ENCODE measurements at regions not wholly inside any gene's neighbourhood (a gene's known extent, or its start where the extent isn't known, plus 50 kb on each side); places are given as distances from the start of the nearest gene placed in this dataset.
"Not testable (repeated sequence)": the region's sequence is repeated elsewhere in the genome, so short reads cannot be mapped to it uniquely, and the experiment has no call there.

DNA sequence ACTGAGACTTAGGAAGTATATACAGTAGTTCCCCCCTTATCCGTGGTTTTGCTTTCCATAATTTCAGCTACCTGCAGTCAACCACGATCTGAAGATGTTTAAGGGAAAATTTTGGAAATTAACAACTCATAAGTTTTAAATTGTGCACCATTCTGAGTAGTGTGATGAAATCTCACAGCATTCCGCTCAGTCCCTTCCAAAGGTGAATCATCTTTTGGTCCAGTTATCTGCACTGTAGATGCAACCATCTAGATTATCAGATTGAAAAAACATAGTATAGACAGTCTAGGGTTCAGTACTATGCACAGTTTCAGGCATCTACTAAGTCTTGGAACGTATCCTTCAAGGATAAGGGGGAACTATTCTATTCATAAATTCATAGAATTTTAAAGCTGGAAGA, 109.0 kb downstream of the ANXA3 start:
- no peak for DNase-seq (ENCODE audit: low read depth)

DNA sequence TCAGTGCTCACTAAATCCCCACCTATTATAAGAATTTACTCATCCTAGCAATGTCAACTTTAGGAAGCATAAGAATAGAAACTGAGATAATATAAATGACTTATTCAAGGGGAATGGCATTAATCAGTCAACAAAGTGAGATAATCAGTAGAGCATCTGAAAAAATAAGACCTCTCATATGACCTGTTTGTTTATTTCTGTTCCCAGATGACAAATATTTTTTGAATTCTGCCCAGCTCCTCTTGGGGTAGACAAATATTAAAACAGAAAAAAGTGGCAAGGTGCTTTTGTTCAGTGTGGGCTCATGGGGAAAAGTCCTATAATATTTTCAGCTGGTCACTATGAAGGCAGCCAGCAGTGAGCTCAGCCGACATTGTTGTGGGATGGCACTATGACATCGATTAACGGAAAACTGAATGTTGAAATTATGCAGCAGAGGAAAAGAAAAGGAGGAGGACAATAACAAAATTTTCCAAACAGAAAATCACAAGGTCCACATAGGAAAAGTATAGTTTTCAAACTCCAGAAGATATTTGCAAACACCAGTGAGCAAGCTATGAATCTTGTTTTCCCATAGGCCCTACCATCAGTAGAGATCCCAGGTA, 109.6 kb downstream of the ANXA3 start:
- DNase-seq (ENCODE audit: low read depth), result no peak

GRCh38 chr4:78661921-78662521, 110.5 kb downstream of the ANXA3 start:
- peak; percentile 61 for DNase-seq (ENCODE audit: low read depth)

GRCh38 chr4:78662658-78663057, 111.1 kb downstream of the ANXA3 start:
- DNase-seq (ENCODE audit: low read depth), result no peak

DNA sequence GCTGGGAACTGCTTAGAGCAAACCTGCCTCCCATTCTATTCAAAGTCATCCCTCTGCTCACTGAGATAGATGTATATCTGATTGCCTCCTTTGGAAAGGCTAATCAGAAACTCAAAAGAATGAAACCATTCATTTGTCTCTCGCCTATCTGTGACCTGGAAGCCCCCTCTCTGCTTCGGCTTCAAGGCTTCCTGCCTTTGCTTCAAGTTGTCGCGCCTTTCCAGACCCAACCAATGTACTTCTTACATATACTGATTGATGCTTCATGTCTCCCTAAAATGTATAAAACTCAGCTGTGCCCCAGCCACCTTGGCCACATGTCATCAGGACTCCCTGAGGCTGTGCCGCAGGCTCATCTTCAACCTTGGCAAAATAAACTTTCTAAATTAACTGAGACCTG, 111.9 kb upstream of the BMP2K start:
- not testable (repeated sequence) for DNase-seq (ENCODE audit: low read depth)

- DNase-seq (ENCODE audit: low read depth), result no peak
These were observed 110.9 kb upstream of the BMP2K start for GRCh38 chr4:78665216-78665770.

DNA sequence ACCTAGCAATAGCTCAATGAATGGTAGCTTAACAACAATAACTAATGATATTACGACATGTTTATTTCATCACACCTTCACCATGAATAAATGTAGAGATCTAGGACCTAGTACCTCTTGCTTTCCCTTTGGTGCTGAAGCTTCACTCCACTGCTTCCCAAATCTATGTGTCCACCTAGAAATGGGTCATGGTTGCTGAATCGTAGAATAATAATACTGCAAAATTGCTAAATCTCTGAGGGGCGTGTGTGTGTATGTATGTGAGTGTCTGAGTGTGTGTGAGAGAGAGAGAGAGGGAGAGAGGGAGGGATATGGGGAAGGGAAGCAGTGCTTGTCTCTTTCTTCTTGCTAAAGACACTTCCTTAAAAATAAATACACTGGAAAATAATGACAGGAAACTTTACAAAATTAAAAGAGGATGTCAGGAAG, 109.3 kb upstream of the BMP2K start:
- DNase-seq (ENCODE audit: low read depth), result no peak

DNA sequence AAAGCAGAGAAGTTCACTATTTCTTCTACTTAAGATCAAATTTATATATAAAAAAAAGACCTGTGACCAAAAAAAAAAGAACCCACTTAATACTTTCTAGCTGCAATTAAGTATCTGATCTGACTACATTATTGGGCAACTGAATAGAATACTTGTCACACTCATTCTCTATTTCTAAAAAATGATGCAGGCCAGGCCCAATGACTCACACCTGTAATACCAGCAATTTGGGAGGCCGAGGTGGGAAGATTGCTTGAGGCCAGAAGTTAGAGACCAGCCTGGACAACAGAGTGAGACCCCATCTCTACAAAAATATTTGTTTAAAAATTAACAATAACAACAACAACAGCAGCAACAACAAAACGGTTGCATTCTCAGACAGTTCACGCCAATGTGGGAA, 108.8 kb upstream of the BMP2K start:
- DNase-seq (ENCODE audit: low read depth), result no peak

DNA sequence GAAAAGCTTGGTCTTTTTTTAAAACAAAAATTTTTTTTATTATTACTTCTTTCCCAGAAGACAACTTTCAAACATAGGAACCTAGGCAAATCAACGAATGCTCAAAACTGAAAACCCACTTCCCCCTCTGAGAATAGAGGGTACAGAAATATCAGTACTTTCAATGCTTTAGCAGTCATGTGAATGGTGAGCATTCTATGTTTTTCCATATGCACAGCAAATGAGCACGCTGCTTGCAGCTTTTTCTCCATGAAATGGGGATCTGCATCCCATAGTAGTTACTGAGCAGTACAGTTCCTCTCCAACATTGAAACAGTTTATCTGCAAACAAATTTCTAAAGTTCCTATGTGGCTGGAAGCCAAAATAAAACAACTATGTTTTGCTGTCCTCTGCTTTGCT, 108.4 kb upstream of the BMP2K start:
- DNase-seq (ENCODE audit: low read depth), result no peak

DNA sequence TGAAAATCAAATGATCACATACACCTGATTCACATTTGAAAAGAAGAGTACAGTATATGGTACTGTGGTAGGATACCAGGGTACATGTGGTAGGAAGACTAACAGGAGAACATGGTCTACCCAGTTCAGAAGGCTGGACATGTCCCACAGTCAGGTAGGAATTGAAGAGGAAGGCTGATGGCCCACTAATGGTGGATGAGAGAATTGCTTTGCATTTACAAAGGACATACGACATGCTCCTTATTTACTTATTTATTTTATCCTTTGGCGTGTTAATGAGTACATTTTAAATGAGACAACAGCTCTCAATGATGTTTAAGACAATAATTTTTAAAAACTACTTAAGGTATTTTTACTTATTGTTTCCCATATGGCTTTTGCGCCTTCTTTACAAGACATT, 106.7 kb upstream of the BMP2K start:
- no peak for DNase-seq (ENCODE audit: low read depth)

DNA sequence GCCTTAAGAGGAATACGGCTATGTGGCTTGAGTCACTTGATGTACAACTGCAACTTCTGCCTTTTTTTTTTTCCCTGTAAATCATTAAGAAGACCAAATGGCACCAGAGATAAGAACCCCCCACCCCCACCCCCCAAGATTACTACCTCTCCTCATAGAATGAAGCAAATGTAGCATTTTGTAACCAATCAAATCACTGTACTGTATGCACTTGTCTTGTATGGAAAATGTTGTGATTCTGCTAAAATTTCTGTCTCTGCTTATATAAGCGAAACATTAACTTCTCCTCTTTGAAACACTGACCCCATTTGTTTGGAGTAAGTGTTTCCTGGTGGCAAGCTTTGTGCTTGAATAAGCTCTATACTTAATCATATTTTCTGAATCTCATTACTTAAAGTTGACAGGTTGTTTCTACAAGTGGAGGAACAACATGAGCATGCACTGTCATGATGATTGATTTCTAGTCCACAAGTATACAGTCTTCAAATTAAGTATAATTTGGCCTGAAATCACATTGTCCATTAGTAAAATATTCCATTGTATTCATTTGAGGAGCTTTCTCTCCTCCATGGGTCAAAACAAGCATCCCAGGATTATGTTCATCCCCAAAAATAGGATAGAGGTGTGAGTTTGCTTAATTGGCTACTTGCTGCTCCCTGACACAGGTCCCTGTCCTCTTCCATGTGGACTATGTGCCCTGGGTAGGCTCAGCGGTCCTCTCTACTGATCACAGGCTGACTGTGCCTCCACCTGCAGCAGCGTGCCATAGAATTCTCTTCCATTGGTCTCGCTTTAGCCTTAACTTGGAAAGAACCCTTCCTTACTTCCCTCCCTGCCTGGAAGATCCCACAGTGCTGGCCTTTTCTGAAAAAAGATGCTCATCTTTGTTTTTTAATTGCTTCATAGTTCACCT, 104.0 kb upstream of the BMP2K start:
- DNase-seq (ENCODE audit: low read depth), result no peak

DNA sequence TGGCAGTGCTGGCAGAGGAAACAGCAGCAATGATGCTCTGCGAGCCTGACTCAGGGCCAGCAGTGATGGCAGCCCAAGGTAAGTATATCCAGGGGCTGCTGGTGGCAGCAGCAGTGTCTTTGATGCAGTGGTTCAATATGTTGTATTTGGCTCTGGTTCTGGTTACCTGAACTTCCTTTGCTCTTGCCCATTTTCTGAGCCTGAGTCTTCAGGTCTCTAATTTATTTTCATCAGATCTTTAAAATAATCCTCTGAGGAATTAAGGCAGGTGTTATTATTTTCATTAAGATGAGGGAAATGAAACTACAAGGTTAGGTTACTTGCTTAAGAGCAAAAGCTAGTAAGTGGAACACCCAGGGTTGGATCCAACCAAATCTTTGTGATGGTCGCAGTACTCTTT, 102.8 kb upstream of the BMP2K start:
- DNase-seq (ENCODE audit: low read depth), result no peak

DNA sequence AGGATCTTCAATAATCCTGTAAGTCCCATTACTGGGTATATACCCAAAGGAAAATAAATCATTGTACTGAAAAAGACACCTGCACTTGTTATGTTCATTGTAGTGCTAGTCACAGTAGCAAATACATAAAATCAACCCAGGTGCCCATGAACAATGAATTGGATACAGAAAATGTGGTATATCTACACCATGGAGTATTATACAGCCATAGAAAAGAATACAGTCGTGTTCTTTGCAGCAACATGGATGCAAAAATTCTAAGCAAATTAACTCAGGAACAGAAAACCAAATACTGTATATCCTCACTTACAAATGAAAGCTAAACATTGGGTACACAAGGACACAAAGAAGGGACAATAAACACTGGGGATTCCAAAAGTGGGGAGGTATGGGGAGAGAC, 100.8 kb upstream of the BMP2K start:
- DNase-seq (ENCODE audit: low read depth), result no peak

DNA sequence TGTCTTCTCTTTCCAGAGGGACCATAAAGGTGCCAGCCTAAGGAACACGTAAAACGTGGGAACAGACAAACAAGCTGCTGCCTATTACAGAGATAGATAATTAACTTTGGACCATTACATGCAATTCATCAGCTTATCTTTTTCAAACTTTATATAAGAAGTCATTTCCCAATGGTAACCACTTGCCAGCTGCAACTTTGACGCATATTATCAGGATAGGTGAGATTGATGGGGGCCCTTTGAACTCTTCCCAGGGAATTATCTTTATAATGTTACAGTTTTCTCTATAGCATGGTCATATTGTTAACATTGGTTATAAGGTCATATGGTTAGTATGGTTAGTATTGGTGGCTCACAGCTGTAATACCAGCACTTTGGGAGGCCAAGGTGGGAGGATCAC, 94.1 kb upstream of the BMP2K start:
- no peak for DNase-seq (ENCODE audit: low read depth)

GRCh38 chr4:78683352-78683751, 92.8 kb upstream of the BMP2K start:
- DNase-seq (ENCODE audit: low read depth), result no peak

GRCh38 chr4:78684325-78685079, 91.6 kb upstream of the BMP2K start:
- DNase-seq (ENCODE audit: low read depth), result no peak

DNA sequence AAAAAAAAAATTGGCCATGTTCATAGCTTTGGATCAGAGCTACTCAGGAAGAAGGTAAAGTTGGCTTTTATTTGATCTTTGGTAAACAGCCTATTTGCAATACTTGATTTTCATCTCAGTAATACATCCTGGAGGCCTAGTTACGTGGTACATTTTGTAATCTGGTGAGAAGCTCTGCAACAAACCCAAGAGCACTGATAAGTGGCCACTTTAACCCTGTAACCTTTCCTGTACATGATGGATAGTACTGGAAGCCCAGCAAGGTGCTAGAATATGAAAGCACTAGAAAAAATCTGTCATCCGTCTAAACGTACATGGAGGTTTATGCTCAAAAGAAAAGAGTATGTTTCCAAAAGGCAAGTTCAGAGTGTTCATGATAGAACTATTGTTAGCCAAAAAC, 88.3 kb upstream of the BMP2K start:
- no peak for DNase-seq (ENCODE audit: low read depth)

DNA sequence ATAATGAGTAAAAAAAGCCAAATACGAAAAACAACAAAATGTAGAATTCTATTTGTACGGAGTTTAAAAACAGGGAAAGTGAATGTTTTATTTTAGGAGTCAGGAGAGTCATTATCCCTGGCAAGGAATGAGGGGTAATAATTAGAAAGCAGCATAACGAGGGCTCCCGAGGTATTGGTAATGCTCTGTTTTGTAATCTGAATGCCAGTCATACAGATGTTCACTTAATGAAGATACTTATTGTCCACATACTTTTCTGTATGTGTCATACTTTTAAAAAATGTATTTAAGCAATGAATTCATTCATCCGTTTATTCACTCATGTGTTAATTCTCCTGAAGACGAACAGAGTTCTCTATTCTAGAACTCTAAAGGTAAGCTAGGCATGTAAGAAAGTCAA, 87.8 kb upstream of the BMP2K start:
- no peak for DNase-seq (ENCODE audit: low read depth)

- DNase-seq (ENCODE audit: low read depth), result no peak
These were observed 86.9 kb upstream of the BMP2K start for GRCh38 chr4:78689261-78689660.

- peak; percentile 41 for DNase-seq (ENCODE audit: low read depth)
These were observed 86.3 kb upstream of the BMP2K start for GRCh38 chr4:78689700-78690323.

- no peak for DNase-seq (ENCODE audit: low read depth)
These were observed 84.8 kb upstream of the BMP2K start for GRCh38 chr4:78691334-78691754.
